ENCODE measurements at regions not wholly inside any gene's neighbourhood (a gene's known extent, or its start where the extent isn't known, plus 50 kb on each side); places are given as distances from the start of the nearest gene placed in this dataset.

- Mint-ChIP-seq H3K36me3 (ENCODE audit: insufficient read depth, unreplicated experiment) (peaks cover 5% of the 10 kb centered on the region), H3K27ac (ENCODE audit: unreplicated experiment) (no peak overlapping the region), H3K4me3 (ENCODE audit: unreplicated experiment) (no peak overlapping the region), H3K27me3 (ENCODE audit: insufficient read depth, unreplicated experiment) (no peaks in the 10 kb centered on the region), H3K9me3 (ENCODE audit: unreplicated experiment) (peaks cover 14% of the 10 kb centered on the region), H3K4me1 (ENCODE audit: low read depth, unreplicated experiment) (peaks cover 18% of the 10 kb centered on the region)
- BruUV-seq (replicated peaks) = no TSS peak
- TF ChIP-seq CTCF (IDR thresholded peaks at IDR 0.05; ENCODE audit: insufficient read depth in 1 of 2, low read depth in 1 of 2, low read length in 1 of 2, severe bottlenecking in 1 of 2, unreplicated experiment in 1 of 2) = no peak
- ChIA-PET CTCF (no interaction called here), POLR2A (no interaction called here)
- Histone ChIP-seq H3K9me3 (no peaks in the 10 kb centered on the region), H3K36me3 (ENCODE audit: control insufficient read depth, insufficient read depth, low read length) (no peaks in the 10 kb centered on the region), H3K4me3 (ENCODE audit: low read depth, low read length) (no peak overlapping the region), H3K27me3 (replicated peaks; ENCODE audit: control insufficient read depth, insufficient read depth, low read length) (no peaks in the 10 kb centered on the region), H3K4me1 (peaks cover 15% of the 10 kb centered on the region)
- intact Hi-C loops (cut with micrococcal nuclease; ENCODE audit: unreplicated experiment) = no loop called here
- no peak for DNase-seq
Measured at GRCh38 chr2:8527031-8527430, 154.8 kb upstream of the ID2 start.

GRCh38 chr2:8527676-8528075 is 154.2 kb upstream of the ID2 start:
- Mint-ChIP-seq H3K27ac (ENCODE audit: unreplicated experiment) (no peak overlapping the region), H3K9me3 (ENCODE audit: unreplicated experiment) (peaks cover 14% of the 10 kb centered on the region), H3K36me3 (ENCODE audit: insufficient read depth, unreplicated experiment) (peaks cover 5% of the 10 kb centered on the region), H3K4me1 (ENCODE audit: low read depth, unreplicated experiment) (peaks cover 18% of the 10 kb centered on the region), H3K4me3 (ENCODE audit: unreplicated experiment) (no peak overlapping the region), H3K27me3 (ENCODE audit: insufficient read depth, unreplicated experiment) (no peaks in the 10 kb centered on the region)
- H3K9me3 ChIP-seq = 0 out of 2 replicates have a peak, but pooled peaks cover 6% of the 10 kb centered on the region
- no peak for TF ChIP-seq CTCF (IDR thresholded peaks at IDR 0.05; ENCODE audit: insufficient read depth in 1 of 2, low read depth in 1 of 2, low read length in 1 of 2, severe bottlenecking in 1 of 2, unreplicated experiment in 1 of 2)
- CTCF ChIA-PET = no interaction called here
- DNase-seq = no peak
- no peaks in the 10 kb centered on the region for H3K27me3 ChIP-seq (replicated peaks; ENCODE audit: control insufficient read depth, insufficient read depth, low read length)
- peaks cover 15% of the 10 kb centered on the region for H3K4me1 ChIP-seq
- H3K4me3 ChIP-seq (ENCODE audit: low read depth, low read length) = no peak overlapping the region
- no TSS peak for BruUV-seq (replicated peaks)
- POLR2A ChIA-PET = no interaction called here
- no peaks in the 10 kb centered on the region for H3K36me3 ChIP-seq (ENCODE audit: control insufficient read depth, insufficient read depth, low read length)
- intact Hi-C loops (cut with micrococcal nuclease; ENCODE audit: unreplicated experiment) = no loop called here

GRCh38 chr2:8528863-8529262 is 153.0 kb upstream of the ID2 start:
- no TSS peak for BruUV-seq (replicated peaks)
- Histone ChIP-seq H3K36me3 (ENCODE audit: control insufficient read depth, insufficient read depth, low read length) (no peaks in the 10 kb centered on the region), H3K4me1 (peaks cover 15% of the 10 kb centered on the region), H3K4me3 (ENCODE audit: low read depth, low read length) (no peak overlapping the region), H3K27me3 (replicated peaks; ENCODE audit: control insufficient read depth, insufficient read depth, low read length) (no peaks in the 10 kb centered on the region), H3K9me3 (0 out of 2 replicates have a peak, but pooled peaks cover 6% of the 10 kb centered on the region)
- H3K27me3 Mint-ChIP-seq (ENCODE audit: insufficient read depth, unreplicated experiment) = no peaks in the 10 kb centered on the region
- ChIA-PET POLR2A (no interaction called here), CTCF (no interaction called here)
- intact Hi-C loops (cut with micrococcal nuclease; ENCODE audit: unreplicated experiment) = no loop called here
- no peak overlapping the region for H3K27ac Mint-ChIP-seq (ENCODE audit: unreplicated experiment)
- no peak for TF ChIP-seq CTCF (IDR thresholded peaks at IDR 0.05; ENCODE audit: insufficient read depth in 1 of 2, low read depth in 1 of 2, low read length in 1 of 2, severe bottlenecking in 1 of 2, unreplicated experiment in 1 of 2)
- H3K4me3 Mint-ChIP-seq (ENCODE audit: unreplicated experiment) = no peak overlapping the region
- peaks cover 5% of the 10 kb centered on the region for H3K36me3 Mint-ChIP-seq (ENCODE audit: insufficient read depth, unreplicated experiment)
- peaks cover 18% of the 10 kb centered on the region for H3K4me1 Mint-ChIP-seq (ENCODE audit: low read depth, unreplicated experiment)
- DNase-seq = no peak
- peaks cover 14% of the 10 kb centered on the region for H3K9me3 Mint-ChIP-seq (ENCODE audit: unreplicated experiment)

All from Caco-2 (cell line).